ENCODE measurements at regions not wholly inside any gene's neighbourhood (a gene's known extent, or its start where the extent isn't known, plus 50 kb on each side); places are given as distances from the start of the nearest gene placed in this dataset.

GRCh38 chr6:157763904-157764177 lies 59.2 kb upstream of the SNX9 start:
- TF ChIP-seq POLR2A (conservative IDR thresholded peaks at IDR 0.05) (no peak), EZH2 (IDR thresholded peaks at IDR 0.05; ENCODE audit: borderline replicate concordance, low read depth, low read length) (no peak), ZFP30 (CRISPR knock-in tag; IDR thresholded peaks at IDR 0.05; ENCODE audit: borderline replicate concordance) (no peak), MAX (CRISPR knock-in tag; IDR thresholded peaks at IDR 0.05) (no peak), TOE1 (IDR thresholded peaks at IDR 0.05; ENCODE audit: borderline replicate concordance) (no peak), TOE1 (CRISPR knock-in tag; IDR thresholded peaks at IDR 0.05; ENCODE audit: borderline replicate concordance, low read depth) (no peak), ZNF77 (CRISPR knock-in tag; IDR thresholded peaks at IDR 0.05) (no peak), MAFK (IDR thresholded peaks at IDR 0.05; ENCODE audit: low read length) (no peak), TGIF2 (CRISPR knock-in tag; IDR thresholded peaks at IDR 0.05) (no peak), ZNF318 (IDR thresholded peaks at IDR 0.05; ENCODE audit: borderline replicate concordance in 1 of 2, low read depth in 1 of 2) (no peak), ZNF263 (CRISPR knock-in tag; IDR thresholded peaks at IDR 0.05; ENCODE audit: borderline replicate concordance) (no peak), RCOR1 (IDR thresholded peaks at IDR 0.05; ENCODE audit: borderline replicate concordance in 1 of 2, low read depth in 2 of 2, low read length in 2 of 2) (no peak), MEF2A (IDR thresholded peaks at IDR 0.05; ENCODE audit: control insufficient read depth, low read depth, low read length) (no peak), FOXA3 (CRISPR knock-in tag; conservative IDR thresholded peaks at IDR 0.05 in 1 of 2, IDR thresholded peaks at IDR 0.05 in 1 of 2) (no peak)
- TF ChIP-seq, protein P1, sequence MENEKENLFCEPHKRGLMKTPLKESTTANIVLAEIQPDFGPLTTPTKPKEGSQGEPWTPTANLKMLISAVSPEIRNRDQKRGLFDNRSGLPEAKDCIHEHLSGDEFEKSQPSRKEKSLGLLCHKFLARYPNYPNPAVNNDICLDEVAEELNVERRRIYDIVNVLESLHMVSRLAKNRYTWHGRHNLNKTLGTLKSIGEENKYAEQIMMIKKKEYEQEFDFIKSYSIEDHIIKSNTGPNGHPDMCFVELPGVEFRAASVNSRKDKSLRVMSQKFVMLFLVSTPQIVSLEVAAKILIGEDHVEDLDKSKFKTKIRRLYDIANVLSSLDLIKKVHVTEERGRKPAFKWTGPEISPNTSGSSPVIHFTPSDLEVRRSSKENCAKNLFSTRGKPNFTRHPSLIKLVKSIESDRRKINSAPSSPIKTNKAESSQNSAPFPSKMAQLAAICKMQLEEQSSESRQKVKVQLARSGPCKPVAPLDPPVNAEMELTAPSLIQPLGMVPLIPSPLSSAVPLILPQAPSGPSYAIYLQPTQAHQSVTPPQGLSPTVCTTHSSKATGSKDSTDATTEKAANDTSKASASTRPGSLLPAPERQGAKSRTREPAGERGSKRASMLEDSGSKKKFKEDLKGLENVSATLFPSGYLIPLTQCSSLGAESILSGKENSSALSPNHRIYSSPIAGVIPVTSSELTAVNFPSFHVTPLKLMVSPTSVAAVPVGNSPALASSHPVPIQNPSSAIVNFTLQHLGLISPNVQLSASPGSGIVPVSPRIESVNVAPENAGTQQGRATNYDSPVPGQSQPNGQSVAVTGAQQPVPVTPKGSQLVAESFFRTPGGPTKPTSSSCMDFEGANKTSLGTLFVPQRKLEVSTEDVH (IDR thresholded peaks at IDR 0.05; ENCODE audit: low read depth, partially characterized antibody), result no peak

Data from K562 (cell line).